Mesendoderm (in vitro differentiated cells): ENCODE measurements at regions not wholly inside any gene's neighbourhood (a gene's known extent, or its start where the extent isn't known, plus 50 kb on each side); places are given as distances from the start of the nearest gene placed in this dataset.

Experiments
- DNase-seq: peaks from one replicate; pipeline ENCODE4 v3.0.0; 2013
- H2AK5ac ChIP-seq: 2 replicates; pipeline ENCODE4 v1.6.1; 2013; ENCODE audit warnings: low read length, inconsistent platforms
- H2BK120ac ChIP-seq: 2 replicates; pipeline ENCODE4 v1.6.1; 2013; ENCODE audit warnings: low read depth, mild to moderate bottlenecking, low read length, moderate library complexity, mixed read lengths
- H2BK15ac ChIP-seq: replicated peaks from 2 replicates; pipeline ENCODE4 v1.6.1; 2013; ENCODE audit warnings: low read depth, mild to moderate bottlenecking, moderate library complexity
- H2BK5ac ChIP-seq: 2 replicates; pipeline ENCODE4 v1.6.1; 2013; ENCODE audit warnings: low read length, inconsistent platforms
- H3K18ac ChIP-seq: 2 replicates; pipeline ENCODE4 v1.6.1; 2013; ENCODE audit warnings: mild to moderate bottlenecking, low read length, mixed read lengths
- H3K23ac ChIP-seq: one replicate; pipeline ENCODE4 v1.6.1; 2013; ENCODE audit warnings: low read length
- H3K27ac ChIP-seq: 2 replicates; pipeline ENCODE4 v1.5.1; 2013; ENCODE audit warnings: low read depth, mild to moderate bottlenecking, inconsistent platforms, low read length, moderate library complexity
- H3K27me3 ChIP-seq: 2 replicates; pipeline ENCODE4 v1.6.1; 2013; ENCODE audit warnings: low read length, control low read depth, mild to moderate bottlenecking, inconsistent platforms; ENCODE audit not compliant: insufficient read depth, poor library complexity
- H3K36me3 ChIP-seq: 2 replicates; pipeline ENCODE4 v1.6.1; 2013; ENCODE audit warnings: low read length, inconsistent platforms; ENCODE audit not compliant: control insufficient read depth, insufficient read depth
- H3K4ac ChIP-seq: one replicate; pipeline ENCODE4 v1.6.1; 2013; ENCODE audit warnings: low read depth, mild to moderate bottlenecking, low read length, moderate library complexity
- H3K4me1 ChIP-seq: 2 replicates; pipeline ENCODE4 v1.6.1; 2013; ENCODE audit warnings: low read depth, low read length, inconsistent platforms; ENCODE audit not compliant: control insufficient read depth
- H3K4me2 ChIP-seq: 2 replicates; pipeline ENCODE4 v1.6.1; 2013; ENCODE audit warnings: low read length
- H3K4me3 ChIP-seq: 2 replicates; pipeline ENCODE4 v1.5.1; 2013; ENCODE audit warnings: mild to moderate bottlenecking, low read length
- H3K56ac ChIP-seq: one replicate; pipeline ENCODE4 v1.6.1; 2013; ENCODE audit warnings: low read length
- H3K79me1 ChIP-seq: 2 replicates; pipeline ENCODE4 v1.6.1; 2013; ENCODE audit warnings: low read length, inconsistent platforms
- H3K79me2 ChIP-seq: 2 replicates; pipeline ENCODE4 v1.6.1; 2013; ENCODE audit warnings: mild to moderate bottlenecking, low read length; ENCODE audit not compliant: control insufficient read depth, insufficient read depth
- H3K9ac ChIP-seq: 2 replicates; pipeline ENCODE4 v1.6.1; 2013; ENCODE audit warnings: low read length, inconsistent platforms
- H4K5ac ChIP-seq: one replicate; pipeline ENCODE4 v1.6.1; 2013; ENCODE audit warnings: low read length
- H4K8ac ChIP-seq: one replicate; pipeline ENCODE4 v1.6.1; 2013; ENCODE audit warnings: low read depth, mild to moderate bottlenecking, control low read depth, low read length, moderate library complexity
- WGBS: extraction: QIAGEN DNeasy Blood & Tissue Kit; methylation state at CpG from one replicate; pipeline ENCODE4 v1.1.7; 2013; ENCODE audit warnings: low lambda C conversion rate, missing lambda C conversion rate; ENCODE audit not compliant: insufficient coverage; ENCODE audit errors: extremely low coverage; 5-methylcytosine and 5-hydroxymethylcytosine counted together

- peak; percentile 10 for DNase-seq
- Histone ChIP-seq H4K5ac (no peak overlapping the region), H3K27me3 (no peaks in the 10 kb centered on the region), H3K4ac (no peak overlapping the region), H3K79me1 (no peaks in the 10 kb centered on the region), H4K8ac (no peak overlapping the region), H3K4me2 (no peak overlapping the region), H3K36me3 (no peaks in the 10 kb centered on the region), H3K79me2 (no peaks in the 10 kb centered on the region), H2BK5ac (no peak overlapping the region), H3K4me3 (no peak overlapping the region), H2BK15ac (no peak overlapping the region), H2BK120ac (no peak overlapping the region), H3K27ac (no peak overlapping the region), H3K56ac (no peak overlapping the region), H3K9ac (no peak overlapping the region), H3K18ac (no peak overlapping the region), H3K23ac (no peak overlapping the region), H2AK5ac (no peak overlapping the region), H3K4me1 (no peaks in the 10 kb centered on the region)
- WGBS: no CpG with 5 or more reads among the region's 9 CpGs
Measured at GRCh38 chr5:93359296-93359959, 221.6 kb downstream of the NR2F1-AS1 start.

GRCh38 chr5:93358176-93358575 lies 222.8 kb downstream of the NR2F1-AS1 start:
- Histone ChIP-seq H3K4ac (no peak overlapping the region), H4K5ac (no peak overlapping the region), H3K79me1 (no peaks in the 10 kb centered on the region), H4K8ac (no peak overlapping the region), H3K9ac (no peak overlapping the region), H2AK5ac (no peak overlapping the region), H3K4me3 (no peak overlapping the region), H3K27ac (no peak overlapping the region), H3K4me2 (no peak overlapping the region), H3K56ac (no peak overlapping the region), H3K27me3 (no peaks in the 10 kb centered on the region), H3K4me1 (no peaks in the 10 kb centered on the region), H3K36me3 (no peaks in the 10 kb centered on the region), H2BK120ac (no peak overlapping the region), H3K23ac (no peak overlapping the region), H2BK15ac (no peak overlapping the region), H3K18ac (no peak overlapping the region), H2BK5ac (no peak overlapping the region), H3K79me2 (no peaks in the 10 kb centered on the region)
- WGBS: no CpG with 5 or more reads among the region's 1 CpG
- no peak for DNase-seq

- no CpG with 5 or more reads among the region's 1 CpG for WGBS
Measured at GRCh38 chr5:93357686-93358085, 223.3 kb downstream of the NR2F1-AS1 start.

GRCh38 chr5:93355691-93356090 lies 225.3 kb downstream of the NR2F1-AS1 start:
- H4K5ac ChIP-seq: no peak overlapping the region
- no peak overlapping the region for H4K8ac ChIP-seq
- no peak overlapping the region for H3K56ac ChIP-seq
- H3K79me1 ChIP-seq: no peaks in the 10 kb centered on the region
- H2BK120ac ChIP-seq: no peak overlapping the region
- H3K4me2 ChIP-seq: no peak overlapping the region
- no peak for DNase-seq
- H3K27me3 ChIP-seq: no peaks in the 10 kb centered on the region
- no peaks in the 10 kb centered on the region for H3K79me2 ChIP-seq
- H3K23ac ChIP-seq: no peak overlapping the region
- WGBS: no CpG with 5 or more reads among the region's 8 CpGs
- H2AK5ac ChIP-seq: no peak overlapping the region
- no peak overlapping the region for H2BK15ac ChIP-seq
- no peaks in the 10 kb centered on the region for H3K36me3 ChIP-seq
- H2BK5ac ChIP-seq: no peak overlapping the region
- no peak overlapping the region for H3K27ac ChIP-seq
- no peak overlapping the region for H3K4ac ChIP-seq
- no peak overlapping the region for H3K9ac ChIP-seq
- H3K4me1 ChIP-seq: no peaks in the 10 kb centered on the region
- H3K18ac ChIP-seq: no peak overlapping the region
- no peak overlapping the region for H3K4me3 ChIP-seq

More at GRCh38 chr5:93357686-93358085, 223.3 kb downstream of the NR2F1-AS1 start:
- H3K9ac ChIP-seq: no peak overlapping the region
- H3K23ac ChIP-seq: no peak overlapping the region
- no peak overlapping the region for H2AK5ac ChIP-seq
- H3K27ac ChIP-seq: no peak overlapping the region
- no peak overlapping the region for H4K8ac ChIP-seq
- H3K18ac ChIP-seq: no peak overlapping the region
- H3K36me3 ChIP-seq: no peaks in the 10 kb centered on the region
- H2BK120ac ChIP-seq: no peak overlapping the region
- H2BK15ac ChIP-seq: no peak overlapping the region
- H3K4me1 ChIP-seq: no peaks in the 10 kb centered on the region
- H3K79me2 ChIP-seq: no peaks in the 10 kb centered on the region
- no peak overlapping the region for H2BK5ac ChIP-seq
- H3K4me3 ChIP-seq: no peak overlapping the region
- DNase-seq: no peak
- H3K4ac ChIP-seq: no peak overlapping the region
- no peak overlapping the region for H3K4me2 ChIP-seq
- H3K56ac ChIP-seq: no peak overlapping the region
- H3K27me3 ChIP-seq: no peaks in the 10 kb centered on the region
- H4K5ac ChIP-seq: no peak overlapping the region
- H3K79me1 ChIP-seq: no peaks in the 10 kb centered on the region

- no CpG with 5 or more reads among the region's 2 CpGs for WGBS
- Histone ChIP-seq H2BK120ac (no peak overlapping the region), H3K56ac (no peak overlapping the region), H3K18ac (no peak overlapping the region), H4K8ac (no peak overlapping the region), H4K5ac (no peak overlapping the region), H2BK5ac (no peak overlapping the region), H3K27me3 (peaks cover 1% of the 10 kb centered on the region), H3K36me3 (no peaks in the 10 kb centered on the region), H3K79me2 (no peaks in the 10 kb centered on the region), H3K79me1 (no peaks in the 10 kb centered on the region), H3K4me3 (no peak overlapping the region), H3K9ac (no peak overlapping the region), H3K4me2 (no peak overlapping the region), H3K4me1 (no peaks in the 10 kb centered on the region), H2BK15ac (no peak overlapping the region), H3K4ac (no peak overlapping the region), H2AK5ac (no peak overlapping the region), H3K23ac (no peak overlapping the region), H3K27ac (no peak overlapping the region)
- DNase-seq: no peak
Measured at GRCh38 chr5:93352186-93352585, 228.8 kb downstream of the NR2F1-AS1 start.

- WGBS: no CpG with 5 or more reads among the region's 3 CpGs
- no peaks in the 10 kb centered on the region for H3K36me3 ChIP-seq
- H3K9ac ChIP-seq: no peak overlapping the region
- no peak overlapping the region for H3K27ac ChIP-seq
- peaks cover 1% of the 10 kb centered on the region for H3K27me3 ChIP-seq
- H3K4ac ChIP-seq: no peak overlapping the region
- no peaks in the 10 kb centered on the region for H3K79me2 ChIP-seq
- no peak overlapping the region for H3K4me3 ChIP-seq
- H2AK5ac ChIP-seq: no peak overlapping the region
- no peak overlapping the region for H2BK15ac ChIP-seq
- DNase-seq: no peak
- H2BK5ac ChIP-seq: no peak overlapping the region
- H3K4me2 ChIP-seq: no peak overlapping the region
- H3K79me1 ChIP-seq: no peaks in the 10 kb centered on the region
- H3K4me1 ChIP-seq: no peaks in the 10 kb centered on the region
- H3K18ac ChIP-seq: no peak overlapping the region
- H3K56ac ChIP-seq: no peak overlapping the region
- H4K5ac ChIP-seq: no peak overlapping the region
- H3K23ac ChIP-seq: no peak overlapping the region
- H4K8ac ChIP-seq: no peak overlapping the region
- H2BK120ac ChIP-seq: no peak overlapping the region
Measured at GRCh38 chr5:93349613-93350012, 231.4 kb downstream of the NR2F1-AS1 start.
